ENCODE measurements at regions not wholly inside any gene's neighbourhood (a gene's known extent, or its start where the extent isn't known, plus 50 kb on each side); places are given as distances from the start of the nearest gene placed in this dataset.

GRCh38 chr6:85252085-85252484, 197.8 kb upstream of the NT5E start:
- no peak for TF ChIP-seq CTCF (IDR thresholded peaks at IDR 0.05)
- no peak overlapping the region for H3K9ac ChIP-seq (ENCODE audit: low read depth in 2 of 2, low read length in 2 of 2)
- no peaks in the 10 kb centered on the region for H3K27me3 ChIP-seq
- H3K27ac ChIP-seq: no peak overlapping the region
- DNase-seq: no peak
- intact Hi-C loops (cut with DNase I): no loop called here
- no peak overlapping the region for H3K4me3 ChIP-seq
- H3K4me1 ChIP-seq: no peaks in the 10 kb centered on the region
- no peaks in the 10 kb centered on the region for H3K9me3 ChIP-seq
- H3K36me3 ChIP-seq: no peaks in the 10 kb centered on the region

GRCh38 chr6:85251300-85251699, 198.6 kb upstream of the NT5E start:
- no peaks in the 10 kb centered on the region for H3K9me3 ChIP-seq
- H3K4me3 ChIP-seq: no peak overlapping the region
- no peaks in the 10 kb centered on the region for H3K4me1 ChIP-seq
- no peaks in the 10 kb centered on the region for H3K36me3 ChIP-seq
- TF ChIP-seq CTCF (IDR thresholded peaks at IDR 0.05): no peak
- no peak for DNase-seq
- no peak overlapping the region for H3K9ac ChIP-seq (ENCODE audit: low read depth in 2 of 2, low read length in 2 of 2)
- intact Hi-C loops (cut with DNase I): no loop called here
- H3K27ac ChIP-seq: no peak overlapping the region
- H3K27me3 ChIP-seq: no peaks in the 10 kb centered on the region

- Histone ChIP-seq H3K9me3 (no peaks in the 10 kb centered on the region), H3K4me1 (no peaks in the 10 kb centered on the region), H3K9ac (ENCODE audit: low read depth in 2 of 2, low read length in 2 of 2) (no peak overlapping the region), H3K27me3 (no peaks in the 10 kb centered on the region), H3K36me3 (no peaks in the 10 kb centered on the region), H3K27ac (no peak overlapping the region), H3K4me3 (no peak overlapping the region)
- intact Hi-C loops (cut with DNase I): no loop called here
- no peak for DNase-seq
- no peak for TF ChIP-seq CTCF (IDR thresholded peaks at IDR 0.05)
Measured at GRCh38 chr6:85250586-85251220, 199.2 kb upstream of the NT5E start.

GRCh38 chr6:85245004-85245403, 204.9 kb upstream of the NT5E start:
- Histone ChIP-seq H3K27me3 (no peaks in the 10 kb centered on the region), H3K36me3 (no peaks in the 10 kb centered on the region), H3K27ac (no peak overlapping the region), H3K9ac (ENCODE audit: low read depth in 2 of 2, low read length in 2 of 2) (no peak overlapping the region), H3K4me1 (no peaks in the 10 kb centered on the region), H3K9me3 (no peaks in the 10 kb centered on the region), H3K4me3 (no peak overlapping the region)
- DNase-seq: no peak
- intact Hi-C loops (cut with DNase I): no loop called here
- TF ChIP-seq CTCF (IDR thresholded peaks at IDR 0.05): no peak

GRCh38 chr6:85241498-85242052, 208.3 kb upstream of the NT5E start:
- Histone ChIP-seq H3K27ac (no peak overlapping the region), H3K4me1 (no peaks in the 10 kb centered on the region), H3K9ac (ENCODE audit: low read depth in 2 of 2, low read length in 2 of 2) (no peak overlapping the region), H3K9me3 (no peaks in the 10 kb centered on the region), H3K36me3 (no peaks in the 10 kb centered on the region), H3K4me3 (no peak overlapping the region), H3K27me3 (no peaks in the 10 kb centered on the region)
- intact Hi-C loops (cut with DNase I): no loop called here
- TF ChIP-seq CTCF (IDR thresholded peaks at IDR 0.05): no peak
- no peak for DNase-seq

Measured in colonic mucosa (tissue), 4 donors.